Keratinocyte (primary cell): ENCODE measurements at regions not wholly inside any gene's neighbourhood (a gene's known extent, or its start where the extent isn't known, plus 50 kb on each side); places are given as distances from the start of the nearest gene placed in this dataset.

Experiments
- DNase-seq: peaks from one replicate; pipeline ENCODE4 v3.0.0-alpha.2; 2011; ENCODE audit warnings: low read depth, missing footprints, low spot score
- FAIRE-seq: peaks from 2 replicates; lab custom pipeline; 2011; peaks lifted over from hg19 to GRCh38; lab: Jason Lieb, UNC
- H2AFZ ChIP-seq: 2 replicates; pipeline ENCODE4 v1.6.0; 2012; ENCODE audit warnings: low read length, control low read depth, inconsistent platforms; ENCODE audit not compliant: control insufficient read depth
- H3K27ac ChIP-seq: 2 replicates; pipeline ENCODE4 v1.5.1; 2011; ENCODE audit warnings: low read length; ENCODE audit not compliant: control insufficient read depth, insufficient read depth
- H3K27me3 ChIP-seq: 3 replicates; pipeline ENCODE4 v1.6.0; 2011; ENCODE audit warnings: low read length; ENCODE audit not compliant: control insufficient read depth, insufficient read depth; ENCODE audit errors: extremely low read depth
- H3K36me3 ChIP-seq, 2 experiments: 2 replicates in 1 of 2; 3 replicates in 1 of 2; pipeline ENCODE4 v1.5.1; 2011; ENCODE audit warnings: low read length in 2 of 2, mild to moderate bottlenecking in 1 of 2; ENCODE audit not compliant: control insufficient read depth in 2 of 2, insufficient read depth in 2 of 2; ENCODE audit errors: extremely low read depth in 1 of 2
- H3K4me1 ChIP-seq: 3 replicates; pipeline ENCODE4 v1.5.1; 2011; ENCODE audit warnings: low read length; ENCODE audit not compliant: control insufficient read depth, insufficient read depth; ENCODE audit errors: extremely low read depth
- H3K4me2 ChIP-seq: 3 replicates; pipeline ENCODE4 v1.6.0; 2011; ENCODE audit warnings: low read depth, low read length; ENCODE audit not compliant: control insufficient read depth, insufficient read depth; ENCODE audit errors: extremely low read depth
- H3K4me3 ChIP-seq, 3 experiments: fragments of 200-600 bp in 1 of 3; sonication (generic) in 1 of 3; 2 replicates in 2 of 3; 3 replicates in 1 of 3; pipeline ENCODE4 v1.5.1; 2011 to 2016; ENCODE audit warnings: low read length in 3 of 3, mild to moderate bottlenecking in 3 of 3, control low read depth in 2 of 3, inconsistent platforms in 1 of 3, low read depth in 1 of 3, mixed read lengths in 1 of 3, mixed run types in 1 of 3, moderate library complexity in 1 of 3; ENCODE audit not compliant: control insufficient read depth in 2 of 3, insufficient read depth in 2 of 3; ENCODE audit errors: extremely low read depth in 1 of 3
- H3K79me2 ChIP-seq: 2 replicates; pipeline ENCODE4 v1.6.0; 2012; ENCODE audit warnings: low read length; ENCODE audit not compliant: control insufficient read depth, insufficient read depth
- H3K9ac ChIP-seq: 3 replicates; pipeline ENCODE4 v1.6.0; 2011; ENCODE audit warnings: low read length; ENCODE audit not compliant: control insufficient read depth, insufficient read depth; ENCODE audit errors: extremely low read depth
- H3K9me1 ChIP-seq: 3 replicates; pipeline ENCODE4 v1.6.0; 2011; ENCODE audit warnings: low read length; ENCODE audit not compliant: control insufficient read depth, insufficient read depth; ENCODE audit errors: extremely low read depth
- H3K9me3 ChIP-seq: 2 replicates; pipeline ENCODE4 v1.5.1; 2012; ENCODE audit warnings: low read depth, low read length; ENCODE audit not compliant: control insufficient read depth
- H4K20me1 ChIP-seq: 3 replicates; pipeline ENCODE4 v1.6.0; 2011; ENCODE audit warnings: low read length; ENCODE audit not compliant: control insufficient read depth, insufficient read depth; ENCODE audit errors: extremely low read depth
- CTCF ChIP-seq, 3 experiments: IDR thresholded peaks in 1 of 3; conservative IDR thresholded peaks in 1 of 3; optimal IDR thresholded peaks in 1 of 3; 2 replicates in 2 of 3; 3 replicates in 1 of 3; pipeline versions ENCODE3 to v1.5.1; 2011; ENCODE audit warnings: low read length in 3 of 3, mild to moderate bottlenecking in 3 of 3, moderate library complexity in 2 of 3, control low read depth in 1 of 3, inconsistent platforms in 1 of 3; ENCODE audit not compliant: insufficient read depth in 2 of 3; ENCODE audit errors: extremely low read depth in 1 of 3
- EZH2 ChIP-seq: IDR thresholded peaks from one replicate; pipeline ENCODE4 v1.6.1; 2012; ENCODE audit warnings: inconsistent platforms, mild to moderate bottlenecking, low read length, moderate library complexity
- dilution Hi-C: fragments of 300-500 bp; cut with MboI; formaldehyde crosslinking; loops from one replicate; pipeline ENCODE4 v1.7.0; 2020; ENCODE audit warnings: low sequenced_read_pairs; ENCODE audit not compliant: extremely low pct_ligation_motif_present

- dilution Hi-C loops = no loop called here
- FAIRE-seq = no peak
These were observed 622.0 kb upstream of the KCNMB2 start for GRCh38 chr3:177914224-177914623.

GRCh38 chr3:177916461-177916860 lies 619.8 kb upstream of the KCNMB2 start:
- Histone ChIP-seq H4K20me1 (no peaks in the 10 kb centered on the region), H3K4me3 (no peak overlapping the region), H3K4me1 (peaks cover 6% of the 10 kb centered on the region), H3K36me3 (no peaks in the 10 kb centered on the region), H3K9me3 (no peaks in the 10 kb centered on the region), H2AFZ (peak overlapping the region; percentile 16), H3K27me3 (no peaks in the 10 kb centered on the region), H3K27ac (no peak overlapping the region), H3K9me1 (no peaks in the 10 kb centered on the region), H3K79me2 (no peaks in the 10 kb centered on the region), H3K9ac (no peak overlapping the region), H3K4me2 (no peak overlapping the region)
- dilution Hi-C loops = no loop called here
- FAIRE-seq = no peak
- no peak for TF ChIP-seq EZH2
- no peak for TF ChIP-seq CTCF (optimal IDR thresholded peaks at IDR 0.05 in 1 of 3, IDR thresholded peaks at IDR 0.05 in 1 of 3, conservative IDR thresholded peaks at IDR 0.05 in 1 of 3; ENCODE audit: extremely low read depth in 1 of 3, insufficient read depth in 2 of 3, low read length in 3 of 3)
- no peak for DNase-seq

More at GRCh38 chr3:177914224-177914623, 622.0 kb upstream of the KCNMB2 start:
- H3K4me2 ChIP-seq = no peak overlapping the region
- H3K9me3 ChIP-seq = no peaks in the 10 kb centered on the region
- TF ChIP-seq EZH2 (no peak), CTCF (optimal IDR thresholded peaks at IDR 0.05 in 1 of 3, IDR thresholded peaks at IDR 0.05 in 1 of 3, conservative IDR thresholded peaks at IDR 0.05 in 1 of 3; ENCODE audit: extremely low read depth in 1 of 3, insufficient read depth in 2 of 3, low read length in 3 of 3) (no peak)
- H3K4me3 ChIP-seq = no peak overlapping the region
- H2AFZ ChIP-seq = no peak overlapping the region
- H3K9me1 ChIP-seq = no peaks in the 10 kb centered on the region
- no peak overlapping the region for H3K9ac ChIP-seq
- H3K27me3 ChIP-seq = no peaks in the 10 kb centered on the region
- no peaks in the 10 kb centered on the region for H3K79me2 ChIP-seq
- no peaks in the 10 kb centered on the region for H4K20me1 ChIP-seq
- H3K27ac ChIP-seq = no peak overlapping the region
- H3K36me3 ChIP-seq = no peaks in the 10 kb centered on the region
- DNase-seq = no peak
- H3K4me1 ChIP-seq = peaks cover 6% of the 10 kb centered on the region
